Endothelial cell of umbilical vein (primary cell): ENCODE measurements at regions not wholly inside any gene's neighbourhood (a gene's known extent, or its start where the extent isn't known, plus 50 kb on each side); places are given as distances from the start of the nearest gene placed in this dataset.

Source experiments
- BruUV-seq: library from RNA; stranded (reverse); fragments of 400-500 nt; replicated peaks from 2 replicates; lab custom pipeline; 2021; lab: Mats Ljungman, UMichigan
- CTCF ChIA-PET: fragments of 300-600, 350-600 bp; sonication (Branson Sonifier 250); formaldehyde crosslinking; loops from one replicate; lab custom pipeline; 2021; ENCODE audit warnings: antibody characterized with exemption, inconsistent platforms; lab: Charles Lee
- POLR2A ChIA-PET: fragments of 300-600, 350-600 bp; sonication (Branson Sonifier 250); formaldehyde crosslinking; loops from one replicate; lab custom pipeline; 2021; ENCODE audit warnings: antibody characterized with exemption, inconsistent platforms; lab: Charles Lee
- DNase-seq: peaks from one replicate; pipeline ENCODE4 v3.0.0-alpha.2; 2011; ENCODE audit warnings: low read depth, low spot score
- FAIRE-seq: peaks from 2 replicates; lab custom pipeline; 2011; peaks lifted over from hg19 to GRCh38; lab: Jason Lieb, UNC
- H2AFZ ChIP-seq: 2 replicates; pipeline ENCODE4 v1.6.0; 2012; ENCODE audit warnings: low read depth, low read length, control low read depth, inconsistent platforms
- H3K27ac ChIP-seq: 2 replicates; pipeline ENCODE4 v1.5.1; 2011; ENCODE audit warnings: low read depth, mild to moderate bottlenecking, control low read depth, low read length, moderate library complexity; ENCODE audit not compliant: insufficient read depth
- H3K27me3 ChIP-seq, 2 experiments: 2 replicates each; pipeline versions ENCODE4 v1.6.0 to v1.6.1; 2011; ENCODE audit warnings: low read length in 2 of 2, mixed read lengths in 1 of 2; ENCODE audit not compliant: control insufficient read depth in 2 of 2, insufficient read depth in 2 of 2
- H3K36me3 ChIP-seq, 2 experiments: 2 replicates in 1 of 2; 3 replicates in 1 of 2; pipeline ENCODE4 v1.5.1; 2011; ENCODE audit warnings: low read length in 2 of 2, mild to moderate bottlenecking in 1 of 2, moderate library complexity in 1 of 2; ENCODE audit not compliant: control insufficient read depth in 2 of 2, insufficient read depth in 2 of 2; ENCODE audit errors: extremely low read depth in 1 of 2
- H3K4me1 ChIP-seq: 3 replicates; pipeline ENCODE4 v1.5.1; 2011; ENCODE audit warnings: mild to moderate bottlenecking, low read length; ENCODE audit not compliant: control insufficient read depth, insufficient read depth; ENCODE audit errors: extremely low read depth
- H3K4me2 ChIP-seq: 2 replicates; pipeline ENCODE4 v1.6.1; 2011; ENCODE audit warnings: low read length, control low read depth, mixed read lengths; ENCODE audit not compliant: insufficient read depth
- H3K4me3 ChIP-seq, 3 experiments: fragments of 200-600 bp in 1 of 3; sonication (generic), shearing (Covaris generic) in 1 of 3; replicated peaks in 1 of 3; 2 replicates each; pipeline ENCODE4 v1.5.1; 2011 to 2016; ENCODE audit warnings: control low read depth in 3 of 3, low read length in 3 of 3, mild to moderate bottlenecking in 2 of 3, inconsistent platforms in 1 of 3, low read depth in 1 of 3, moderate library complexity in 1 of 3; ENCODE audit not compliant: insufficient read depth in 1 of 3
- H3K79me2 ChIP-seq: 2 replicates; pipeline ENCODE4 v1.6.0; 2012; ENCODE audit warnings: low read length, inconsistent platforms; ENCODE audit not compliant: control insufficient read depth, insufficient read depth
- H3K9ac ChIP-seq: replicated peaks from 2 replicates; pipeline ENCODE3; 2011; ENCODE audit warnings: low read length, control low read depth; ENCODE audit not compliant: insufficient read depth; ENCODE audit errors: extremely low read depth
- H3K9me1 ChIP-seq: replicated peaks from 3 replicates; pipeline ENCODE4 v1.6.0; 2011; ENCODE audit warnings: mild to moderate bottlenecking, low read length; ENCODE audit not compliant: control insufficient read depth, insufficient read depth; ENCODE audit errors: extremely low read depth
- H3K9me3 ChIP-seq: replicated peaks from 2 replicates; pipeline ENCODE4 v1.5.1; 2012; ENCODE audit warnings: low read length, inconsistent platforms; ENCODE audit not compliant: control insufficient read depth, insufficient read depth
- H4K20me1 ChIP-seq: replicated peaks from 2 replicates; pipeline ENCODE3; 2011; ENCODE audit warnings: mild to moderate bottlenecking, low read length; ENCODE audit not compliant: control insufficient read depth, insufficient read depth; ENCODE audit errors: extremely low read depth
- EZH2 ChIP-seq: IDR thresholded peaks from 2 replicates; pipeline ENCODE4 v1.6.1; 2012; ENCODE audit warnings: borderline replicate concordance, low read depth, mild to moderate bottlenecking, moderate library complexity, low read length, inconsistent platforms; ENCODE audit not compliant: severe bottlenecking
- GATA2 ChIP-seq: IDR thresholded peaks from 2 replicates; pipeline ENCODE4 v1.7.0; 2011; ENCODE audit warnings: low read depth, mild to moderate bottlenecking, moderate library complexity, mixed read lengths, low read length; ENCODE audit not compliant: insufficient read length, insufficient read depth
- JUN ChIP-seq: IDR thresholded peaks from 2 replicates; pipeline ENCODE4 v1.6.1; 2011; ENCODE audit warnings: borderline replicate concordance, low read depth; ENCODE audit not compliant: insufficient read length, insufficient read depth
- POLR2A ChIP-seq: IDR thresholded peaks from 2 replicates; pipeline ENCODE4 v1.6.1; 2012; ENCODE audit warnings: low read depth, mild to moderate bottlenecking, control low read depth, low read length
- POLR2AphosphoS5 ChIP-seq: IDR thresholded peaks from 2 replicates; pipeline ENCODE4 v1.6.1; 2012; ENCODE audit warnings: low read depth, mild to moderate bottlenecking, control low read depth, low read length, moderate library complexity; ENCODE audit not compliant: insufficient read depth
- dilution Hi-C: fragments of 300-500 bp; cut with MboI; formaldehyde crosslinking; loops from one replicate; pipeline ENCODE4 v1.15.0; 2019; ENCODE audit warnings: low sequenced_read_pairs; ENCODE audit not compliant: extremely low pct_ligation_motif_present
- intact Hi-C: fragments of 100-400 bp; cut with micrococcal nuclease; formaldehyde crosslinking; loops from one replicate; pipeline ENCODE4 v1.10.0; 2022

- Histone ChIP-seq H2AFZ (no peak overlapping the region), H3K27me3 (no peaks in the 10 kb centered on the region), H3K36me3 (no peaks in the 10 kb centered on the region), H3K9ac (no peak overlapping the region), H3K27ac (no peak overlapping the region), H3K9me3 (no peaks in the 10 kb centered on the region), H3K4me2 (no peak overlapping the region), H4K20me1 (no peaks in the 10 kb centered on the region), H3K4me3 (no peak overlapping the region), H3K4me1 (no peaks in the 10 kb centered on the region), H3K79me2 (no peaks in the 10 kb centered on the region), H3K9me1 (no peaks in the 10 kb centered on the region)
- FAIRE-seq (no peak), DNase-seq (no peak)
- CTCF ChIA-PET: no interaction called here
- intact Hi-C loops (no loop called here), dilution Hi-C loops (no loop called here)
- BruUV-seq: no TSS peak
- no peak for TF ChIP-seq POLR2A
- no peak for TF ChIP-seq POLR2AphosphoS5
- POLR2A ChIA-PET: no interaction called here
Observed at GRCh38 chr18:43879415-43879814, 602.1 kb upstream of the SYT4 start.

GRCh38 chr18:43882358-43883055, 605.2 kb upstream of the SYT4 start:
- Histone ChIP-seq H3K79me2 (no peaks in the 10 kb centered on the region), H3K9ac (no peak overlapping the region), H3K9me3 (no peaks in the 10 kb centered on the region), H3K36me3 (no peaks in the 10 kb centered on the region), H3K27ac (no peak overlapping the region), H3K27me3 (no peaks in the 10 kb centered on the region), H3K4me1 (no peaks in the 10 kb centered on the region), H3K4me3 (no peak overlapping the region), H3K9me1 (no peaks in the 10 kb centered on the region), H4K20me1 (no peaks in the 10 kb centered on the region), H3K4me2 (no peak overlapping the region), H2AFZ (no peak overlapping the region)
- CTCF ChIA-PET: no interaction called here
- DNase-seq: no peak
- no TSS peak for BruUV-seq
- dilution Hi-C loops (no loop called here), intact Hi-C loops (no loop called here)
- no peak for TF ChIP-seq JUN
- TF ChIP-seq POLR2A: no peak
- TF ChIP-seq GATA2: no peak
- no peak for TF ChIP-seq EZH2
- FAIRE-seq: no peak
- POLR2A ChIA-PET: no interaction called here
